ENCODE measurements at regions not wholly inside any gene's neighbourhood (a gene's known extent, or its start where the extent isn't known, plus 50 kb on each side); places are given as distances from the start of the nearest gene placed in this dataset.
"Not testable (repeated sequence)": the region's sequence is repeated elsewhere in the genome, so short reads cannot be mapped to it uniquely, and the experiment has no call there.

GRCh38 chr9:62905722-62906121, 1715.9 kb downstream of the SPATA31A7 start:
- H2BK12ac ChIP-seq (ENCODE audit: low read depth, low read length); H3K27ac ChIP-seq (ENCODE audit: low read depth, low read length); H3K79me2 ChIP-seq (ENCODE audit: control insufficient read depth in 1 of 2, insufficient read depth in 2 of 2, low read length in 2 of 2); H2BK15ac ChIP-seq (ENCODE audit: low read length); H2BK120ac ChIP-seq (replicated peaks; ENCODE audit: low read depth, low read length); FAIRE-seq; H3K36me3 ChIP-seq (ENCODE audit: control insufficient read depth in 2 of 4, insufficient read depth in 4 of 4, low read length in 3 of 4); H2BK20ac ChIP-seq (ENCODE audit: low read length); H2AK5ac ChIP-seq (ENCODE audit: low read depth, low read length); H3K9ac ChIP-seq (replicated peaks in 1 of 4; ENCODE audit: extremely low read depth in 1 of 4, low read depth in 3 of 4, low read length in 3 of 4); H3K79me1 ChIP-seq (ENCODE audit: low read depth, low read length); H3K4me3 ChIP-seq (ENCODE audit: extremely low read depth in 1 of 4, insufficient read depth in 2 of 4, low read depth in 3 of 4, low read length in 4 of 4); H3K56ac ChIP-seq (replicated peaks; ENCODE audit: insufficient read length, low read depth, low read length); H4K5ac ChIP-seq (ENCODE audit: insufficient read length, low read depth, low read length); H3K14ac ChIP-seq (ENCODE audit: insufficient read length); H3K18ac ChIP-seq (ENCODE audit: extremely low read depth, low read length); H3K23me2 ChIP-seq (ENCODE audit: low read depth, low read length); H2BK5ac ChIP-seq (ENCODE audit: low read depth, low read length); H3K9me3 ChIP-seq (ENCODE audit: insufficient read depth in 2 of 2, low read depth in 1 of 2, low read length in 1 of 2); H4K91ac ChIP-seq (replicated peaks; ENCODE audit: insufficient read length, low read length); POLR2A ChIA-PET (ENCODE audit: partially characterized antibody); H3K4ac ChIP-seq (replicated peaks; ENCODE audit: insufficient read length, low read depth, low read length); H3K4me1 ChIP-seq (replicated peaks in 1 of 4; ENCODE audit: control insufficient read depth in 3 of 4, insufficient read depth in 4 of 4, low read length in 3 of 4); CTCF ChIA-PET (ENCODE audit: partially characterized antibody); H3K27me3 ChIP-seq (replicated peaks in 1 of 4; ENCODE audit: control insufficient read depth in 3 of 4, extremely low read depth in 1 of 4, insufficient read depth in 3 of 4, low read length in 3 of 4); H4K20me1 ChIP-seq (replicated peaks in 1 of 2; ENCODE audit: control insufficient read depth in 1 of 2, insufficient read depth in 2 of 2, low read length in 2 of 2); H3K4me2 ChIP-seq (ENCODE audit: insufficient read depth in 1 of 2, low read depth in 2 of 2, low read length in 2 of 2); H2AFZ ChIP-seq (ENCODE audit: low read length); H4K8ac ChIP-seq (ENCODE audit: extremely low read depth, insufficient read depth, low read length); H3K23ac ChIP-seq (ENCODE audit: insufficient read length); DNase-seq (ENCODE audit: low read depth in 1 of 2, low spot score in 2 of 2): not testable (repeated sequence)
- WGBS, 2 experiments (ENCODE audit: extremely low coverage in 1 of 2, insufficient coverage in 1 of 2, insufficient read length in 1 of 2, insufficient replicate concordance in 2 of 2, low coverage in 1 of 2, low lambda C conversion rate in 2 of 2, missing lambda C conversion rate in 1 of 2) = 86% methylated on average over 3 of the region's 5 CpGs; no CpG with 5 or more reads in 1 of the 2 experiments

- H4K5ac ChIP-seq (ENCODE audit: insufficient read length, low read depth, low read length); H2BK5ac ChIP-seq (ENCODE audit: low read depth, low read length); H3K23ac ChIP-seq (ENCODE audit: insufficient read length); H3K14ac ChIP-seq (ENCODE audit: insufficient read length); H2AK5ac ChIP-seq (ENCODE audit: low read depth, low read length); H3K36me3 ChIP-seq (ENCODE audit: control insufficient read depth in 2 of 4, insufficient read depth in 4 of 4, low read length in 3 of 4); H3K18ac ChIP-seq (ENCODE audit: extremely low read depth, low read length); H2BK15ac ChIP-seq (ENCODE audit: low read length); H2AFZ ChIP-seq (ENCODE audit: low read length); H3K9ac ChIP-seq (replicated peaks in 1 of 4; ENCODE audit: extremely low read depth in 1 of 4, low read depth in 3 of 4, low read length in 3 of 4); H3K4ac ChIP-seq (replicated peaks; ENCODE audit: insufficient read length, low read depth, low read length); H4K20me1 ChIP-seq (replicated peaks in 1 of 2; ENCODE audit: control insufficient read depth in 1 of 2, insufficient read depth in 2 of 2, low read length in 2 of 2); H3K4me3 ChIP-seq (ENCODE audit: extremely low read depth in 1 of 4, insufficient read depth in 2 of 4, low read depth in 3 of 4, low read length in 4 of 4); H3K27me3 ChIP-seq (replicated peaks in 1 of 4; ENCODE audit: control insufficient read depth in 3 of 4, extremely low read depth in 1 of 4, insufficient read depth in 3 of 4, low read length in 3 of 4); CTCF ChIA-PET (ENCODE audit: partially characterized antibody); H3K56ac ChIP-seq (replicated peaks; ENCODE audit: insufficient read length, low read depth, low read length); H3K27ac ChIP-seq (ENCODE audit: low read depth, low read length); H3K4me1 ChIP-seq (replicated peaks in 1 of 4; ENCODE audit: control insufficient read depth in 3 of 4, insufficient read depth in 4 of 4, low read length in 3 of 4); POLR2A ChIA-PET (ENCODE audit: partially characterized antibody); FAIRE-seq; DNase-seq (ENCODE audit: low read depth in 1 of 2, low spot score in 2 of 2); H4K8ac ChIP-seq (ENCODE audit: extremely low read depth, insufficient read depth, low read length); H3K23me2 ChIP-seq (ENCODE audit: low read depth, low read length); H3K4me2 ChIP-seq (ENCODE audit: insufficient read depth in 1 of 2, low read depth in 2 of 2, low read length in 2 of 2); H2BK12ac ChIP-seq (ENCODE audit: low read depth, low read length); H2BK120ac ChIP-seq (replicated peaks; ENCODE audit: low read depth, low read length); H3K9me3 ChIP-seq (ENCODE audit: insufficient read depth in 2 of 2, low read depth in 1 of 2, low read length in 1 of 2); H3K79me2 ChIP-seq (ENCODE audit: control insufficient read depth in 1 of 2, insufficient read depth in 2 of 2, low read length in 2 of 2); H2BK20ac ChIP-seq (ENCODE audit: low read length); H3K79me1 ChIP-seq (ENCODE audit: low read depth, low read length); H4K91ac ChIP-seq (replicated peaks; ENCODE audit: insufficient read length, low read length): not testable (repeated sequence)
- 92% methylated on average over 5 of the region's 11 CpGs; no CpG with 5 or more reads in 1 of the 2 experiments for WGBS, 2 experiments (ENCODE audit: extremely low coverage in 1 of 2, insufficient coverage in 1 of 2, insufficient read length in 1 of 2, insufficient replicate concordance in 2 of 2, low coverage in 1 of 2, low lambda C conversion rate in 2 of 2, missing lambda C conversion rate in 1 of 2)
Observed at GRCh38 chr9:62907866-62908265, 1718.0 kb downstream of the SPATA31A7 start.
